GM12872 (cell line): ENCODE measurements at regions not wholly inside any gene's neighbourhood (a gene's known extent, or its start where the extent isn't known, plus 50 kb on each side); places are given as distances from the start of the nearest gene placed in this dataset.

Experiments used
- CTCF ChIP-seq: IDR thresholded peaks from 3 replicates; pipeline ENCODE4 v1.5.1; 2011; ENCODE audit warnings: low read depth, mild to moderate bottlenecking, low read length, moderate library complexity; ENCODE audit not compliant: insufficient read depth

GRCh38 chr2:187003611-187004010 lies 154.6 kb upstream of the ZSWIM2 start:
- TF ChIP-seq CTCF: no peak

GRCh38 chr2:187003038-187003554 lies 154.1 kb upstream of the ZSWIM2 start:
- no peak for TF ChIP-seq CTCF

- no peak for TF ChIP-seq CTCF
Observed at GRCh38 chr2:187002242-187002641, 153.3 kb upstream of the ZSWIM2 start.

- TF ChIP-seq CTCF: no peak
Observed at GRCh38 chr2:187001248-187001647, 152.3 kb upstream of the ZSWIM2 start.

- no peak for TF ChIP-seq CTCF
Observed at GRCh38 chr2:186995092-186995491, 146.1 kb upstream of the ZSWIM2 start.

GRCh38 chr2:186992597-186992996 lies 143.6 kb upstream of the ZSWIM2 start:
- TF ChIP-seq CTCF: no peak

- no peak for TF ChIP-seq CTCF
Observed at GRCh38 chr2:186991766-186992417, 142.9 kb upstream of the ZSWIM2 start.
